GM23338 (cell line): ENCODE measurements at regions not wholly inside any gene's neighbourhood (a gene's known extent, or its start where the extent isn't known, plus 50 kb on each side); places are given as distances from the start of the nearest gene placed in this dataset.

Experiments used
- ATAC-seq: fragments of 200-7000 bp; cut with Tn5 transposase; 3 replicates; pipeline ENCODE4 v1.9.1; 2020
- DNase-seq: peaks from one replicate; pipeline ENCODE4 v3.0.0-alpha.2; 2015; ENCODE audit warnings: low spot score
- H2AFZ ChIP-seq: fragments of 200-600 bp; sonication (generic); 2 replicates; pipeline ENCODE4 v1.8.0; 2016; ENCODE audit warnings: antibody characterized with exemption, mild to moderate bottlenecking, moderate library complexity
- H3F3A ChIP-seq: fragments of 200-600 bp; sonication (generic); replicated peaks from 2 replicates; pipeline ENCODE4 v1.8.0; 2017; ENCODE audit warnings: antibody characterized with exemption, mixed run types, low read depth
- H3K27ac ChIP-seq: fragments of 200-600 bp; sonication (generic); 2 replicates; pipeline ENCODE4 v1.6.1; 2016; ENCODE audit warnings: low read depth
- H3K27me3 ChIP-seq: fragments of 200-600 bp; sonication (generic); 2 replicates; pipeline ENCODE4 v1.8.0; 2016; ENCODE audit warnings: mild to moderate bottlenecking, mixed run types, moderate library complexity; ENCODE audit not compliant: insufficient read depth
- H3K36me3 ChIP-seq: fragments of 200-600 bp; sonication (generic); 2 replicates; pipeline ENCODE4 v1.8.0; 2016; ENCODE audit warnings: mild to moderate bottlenecking; ENCODE audit not compliant: insufficient read depth
- H3K4me1 ChIP-seq: fragments of 200-600 bp; sonication (generic); 2 replicates; pipeline ENCODE4 v1.8.0; 2016; ENCODE audit warnings: mild to moderate bottlenecking, moderate library complexity; ENCODE audit not compliant: insufficient read depth
- H3K4me2 ChIP-seq: fragments of 200-600 bp; sonication (generic); 2 replicates; pipeline ENCODE4 v1.7.1; 2017; ENCODE audit warnings: mixed run types
- H3K4me3 ChIP-seq: fragments of 200-600 bp; sonication (generic); 2 replicates; pipeline ENCODE4 v1.6.1; 2016; ENCODE audit warnings: mixed run types
- H3K79me2 ChIP-seq: fragments of 200-600 bp; sonication (generic); replicated peaks from 2 replicates; pipeline ENCODE4 v1.8.0; 2017; ENCODE audit warnings: mild to moderate bottlenecking; ENCODE audit not compliant: insufficient read depth
- H3K9me2 ChIP-seq: fragments of 200-600 bp; sonication (generic); 2 replicates; pipeline ENCODE4 v1.8.0; 2017; ENCODE audit not compliant: insufficient read depth
- H4K20me1 ChIP-seq: fragments of 200-600 bp; sonication (generic); replicated peaks from 2 replicates; pipeline ENCODE4 v1.8.0; 2017; ENCODE audit warnings: mild to moderate bottlenecking; ENCODE audit not compliant: insufficient read depth
- H3K27ac Mint-ChIP-seq: 2 replicates; pipeline ENCODE4 v1.8.0; 2020; ENCODE audit warnings: inconsistent platforms, mild to moderate bottlenecking, moderate library complexity, mixed read lengths
- H3K27me3 Mint-ChIP-seq: 3 replicates; pipeline ENCODE4 v1.8.0; 2022; ENCODE audit warnings: low read depth, mild to moderate bottlenecking, moderate library complexity, mixed read lengths, inconsistent platforms; ENCODE audit not compliant: insufficient read depth, poor library complexity
- H3K36me3 Mint-ChIP-seq: 3 replicates; pipeline ENCODE4 v1.8.0; 2021; ENCODE audit warnings: low read depth, mild to moderate bottlenecking, inconsistent platforms, moderate library complexity, mixed read lengths
- H3K4me1 Mint-ChIP-seq: 3 replicates; pipeline ENCODE4 v1.8.0; 2020; ENCODE audit warnings: mild to moderate bottlenecking, inconsistent platforms, mixed read lengths
- H3K4me3 Mint-ChIP-seq: 3 replicates; pipeline ENCODE4 v1.8.0; 2021; ENCODE audit warnings: moderate library complexity, mild to moderate bottlenecking, inconsistent platforms, mixed read lengths
- H3K9me3 Mint-ChIP-seq: 3 replicates; pipeline ENCODE4 v1.8.0; 2020; ENCODE audit warnings: moderate library complexity, mild to moderate bottlenecking, inconsistent platforms, mixed read lengths
- CREB1 ChIP-seq: fragments of 250-450 bp; sonication (Bioruptor Pico); IDR thresholded peaks from 2 replicates; pipeline ENCODE4 v1.5.0; 2020; ENCODE audit warnings: low read depth, mild to moderate bottlenecking, moderate library complexity
- CTCF ChIP-seq, 2 experiments: fragments of 200-600 bp in 1 of 2; sonication (generic) in 1 of 2; conservative IDR thresholded peaks; 2 replicates each; pipeline versions ENCODE4 v1.5.1 to v1.6.1; 2016 to 2017; ENCODE audit warnings: antibody characterized with exemption in 2 of 2, low read depth in 2 of 2, mild to moderate bottlenecking in 2 of 2, moderate library complexity in 1 of 2
- EZH2 ChIP-seq: fragments of 200-600 bp; sonication (generic); IDR thresholded peaks from one replicate; pipeline ENCODE4 v1.8.0; 2017; ENCODE audit warnings: antibody characterized with exemption, mild to moderate bottlenecking, low read depth; ENCODE audit not compliant: unreplicated experiment
- EZH2phosphoT487 ChIP-seq: fragments of 200-600 bp; sonication (generic); IDR thresholded peaks from one replicate; pipeline ENCODE4 v1.8.1; 2018; ENCODE audit warnings: antibody characterized with exemption; ENCODE audit not compliant: unreplicated experiment
- JUNB ChIP-seq: IDR thresholded peaks from one replicate; pipeline ENCODE4 v1.6.1; 2016; ENCODE audit warnings: antibody characterized with exemption; ENCODE audit not compliant: unreplicated experiment
- NANOG ChIP-seq: IDR thresholded peaks from 2 replicates; pipeline ENCODE4 v1.6.1; 2016; ENCODE audit warnings: antibody characterized with exemption, borderline replicate concordance
- POLR2AphosphoS5 ChIP-seq: IDR thresholded peaks from 2 replicates; pipeline ENCODE4 v1.6.1; 2016; ENCODE audit warnings: antibody characterized with exemption, low read depth
- REST ChIP-seq: IDR thresholded peaks from one replicate; pipeline ENCODE4 v1.6.1; 2018; ENCODE audit warnings: antibody characterized with exemption; ENCODE audit not compliant: unreplicated experiment
- STAT1 ChIP-seq: IDR thresholded peaks from one replicate; pipeline ENCODE4 v1.6.1; 2016; ENCODE audit warnings: antibody characterized with exemption; ENCODE audit not compliant: unreplicated experiment
- ZNF331 ChIP-seq: fragments of 250-450 bp; sonication (Bioruptor Pico); IDR thresholded peaks from 2 replicates; pipeline ENCODE4 v1.5.0; 2020; ENCODE audit warnings: low read depth, mild to moderate bottlenecking, moderate library complexity
- TF ChIP-seq, protein P1 (sequence below): fragments of 250-450 bp; sonication (Bioruptor Pico); IDR thresholded peaks from 2 replicates; pipeline ENCODE4 v1.5.0; 2020; ENCODE audit warnings: mild to moderate bottlenecking, moderate library complexity
- TF ChIP-seq, protein P2 (sequence below): IDR thresholded peaks from 2 replicates; pipeline ENCODE4 v1.6.1; 2016; ENCODE audit warnings: antibody characterized with exemption

DNA sequence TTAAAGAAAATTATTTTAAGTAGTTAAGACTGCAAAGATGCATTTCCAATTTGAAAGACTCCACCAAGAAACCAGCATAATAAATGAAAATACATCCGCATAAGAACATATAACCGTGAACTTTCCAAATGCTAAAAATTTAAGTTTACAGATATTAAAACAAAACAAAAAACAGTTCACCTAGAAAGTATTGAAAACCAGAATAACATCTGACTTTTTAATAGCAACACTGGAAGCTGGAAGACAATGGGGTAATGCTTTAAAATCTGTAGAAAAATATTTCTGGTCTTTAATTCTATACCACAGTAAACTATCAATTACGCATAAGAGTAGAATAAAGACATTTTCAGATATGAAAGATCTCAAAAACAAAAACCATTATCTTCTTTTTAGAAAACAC lies 79.3 kb upstream of the COL24A1 start (continued):
- TF ChIP-seq EZH2 = no peak
- no peak for TF ChIP-seq JUNB
- TF ChIP-seq STAT1 = no peak
- TF ChIP-seq CREB1 (CRISPR knock-in tag) = no peak

GRCh38 chr1:86233403-86233802 lies 76.8 kb upstream of the COL24A1 start:
- Mint-ChIP-seq H3K36me3 (no peaks in the 10 kb centered on the region), H3K27me3 (no peaks in the 10 kb centered on the region), H3K27ac (peak overlapping the region; percentile 42; the same call in 1 of the 2 replicates), H3K4me1 (no peaks in the 10 kb centered on the region), H3K9me3 (peaks cover 4% of the 10 kb centered on the region; the same call in 1 of the 3 replicates), H3K4me3 (no peak overlapping the region)
- Histone ChIP-seq H4K20me1 (no peaks in the 10 kb centered on the region), H3K79me2 (no peaks in the 10 kb centered on the region), H3K9me2 (no peaks in the 10 kb centered on the region), H3K27me3 (no peaks in the 10 kb centered on the region), H3K36me3 (no peaks in the 10 kb centered on the region), H3F3A (no peaks in the 10 kb centered on the region), H3K4me2 (no peak overlapping the region), H3K4me1 (no peaks in the 10 kb centered on the region), H2AFZ (no peak overlapping the region), H3K4me3 (no peak overlapping the region), H3K27ac (no peak overlapping the region)
- ATAC-seq (no peak), DNase-seq (no peak)
- TF ChIP-seq, protein P1, sequence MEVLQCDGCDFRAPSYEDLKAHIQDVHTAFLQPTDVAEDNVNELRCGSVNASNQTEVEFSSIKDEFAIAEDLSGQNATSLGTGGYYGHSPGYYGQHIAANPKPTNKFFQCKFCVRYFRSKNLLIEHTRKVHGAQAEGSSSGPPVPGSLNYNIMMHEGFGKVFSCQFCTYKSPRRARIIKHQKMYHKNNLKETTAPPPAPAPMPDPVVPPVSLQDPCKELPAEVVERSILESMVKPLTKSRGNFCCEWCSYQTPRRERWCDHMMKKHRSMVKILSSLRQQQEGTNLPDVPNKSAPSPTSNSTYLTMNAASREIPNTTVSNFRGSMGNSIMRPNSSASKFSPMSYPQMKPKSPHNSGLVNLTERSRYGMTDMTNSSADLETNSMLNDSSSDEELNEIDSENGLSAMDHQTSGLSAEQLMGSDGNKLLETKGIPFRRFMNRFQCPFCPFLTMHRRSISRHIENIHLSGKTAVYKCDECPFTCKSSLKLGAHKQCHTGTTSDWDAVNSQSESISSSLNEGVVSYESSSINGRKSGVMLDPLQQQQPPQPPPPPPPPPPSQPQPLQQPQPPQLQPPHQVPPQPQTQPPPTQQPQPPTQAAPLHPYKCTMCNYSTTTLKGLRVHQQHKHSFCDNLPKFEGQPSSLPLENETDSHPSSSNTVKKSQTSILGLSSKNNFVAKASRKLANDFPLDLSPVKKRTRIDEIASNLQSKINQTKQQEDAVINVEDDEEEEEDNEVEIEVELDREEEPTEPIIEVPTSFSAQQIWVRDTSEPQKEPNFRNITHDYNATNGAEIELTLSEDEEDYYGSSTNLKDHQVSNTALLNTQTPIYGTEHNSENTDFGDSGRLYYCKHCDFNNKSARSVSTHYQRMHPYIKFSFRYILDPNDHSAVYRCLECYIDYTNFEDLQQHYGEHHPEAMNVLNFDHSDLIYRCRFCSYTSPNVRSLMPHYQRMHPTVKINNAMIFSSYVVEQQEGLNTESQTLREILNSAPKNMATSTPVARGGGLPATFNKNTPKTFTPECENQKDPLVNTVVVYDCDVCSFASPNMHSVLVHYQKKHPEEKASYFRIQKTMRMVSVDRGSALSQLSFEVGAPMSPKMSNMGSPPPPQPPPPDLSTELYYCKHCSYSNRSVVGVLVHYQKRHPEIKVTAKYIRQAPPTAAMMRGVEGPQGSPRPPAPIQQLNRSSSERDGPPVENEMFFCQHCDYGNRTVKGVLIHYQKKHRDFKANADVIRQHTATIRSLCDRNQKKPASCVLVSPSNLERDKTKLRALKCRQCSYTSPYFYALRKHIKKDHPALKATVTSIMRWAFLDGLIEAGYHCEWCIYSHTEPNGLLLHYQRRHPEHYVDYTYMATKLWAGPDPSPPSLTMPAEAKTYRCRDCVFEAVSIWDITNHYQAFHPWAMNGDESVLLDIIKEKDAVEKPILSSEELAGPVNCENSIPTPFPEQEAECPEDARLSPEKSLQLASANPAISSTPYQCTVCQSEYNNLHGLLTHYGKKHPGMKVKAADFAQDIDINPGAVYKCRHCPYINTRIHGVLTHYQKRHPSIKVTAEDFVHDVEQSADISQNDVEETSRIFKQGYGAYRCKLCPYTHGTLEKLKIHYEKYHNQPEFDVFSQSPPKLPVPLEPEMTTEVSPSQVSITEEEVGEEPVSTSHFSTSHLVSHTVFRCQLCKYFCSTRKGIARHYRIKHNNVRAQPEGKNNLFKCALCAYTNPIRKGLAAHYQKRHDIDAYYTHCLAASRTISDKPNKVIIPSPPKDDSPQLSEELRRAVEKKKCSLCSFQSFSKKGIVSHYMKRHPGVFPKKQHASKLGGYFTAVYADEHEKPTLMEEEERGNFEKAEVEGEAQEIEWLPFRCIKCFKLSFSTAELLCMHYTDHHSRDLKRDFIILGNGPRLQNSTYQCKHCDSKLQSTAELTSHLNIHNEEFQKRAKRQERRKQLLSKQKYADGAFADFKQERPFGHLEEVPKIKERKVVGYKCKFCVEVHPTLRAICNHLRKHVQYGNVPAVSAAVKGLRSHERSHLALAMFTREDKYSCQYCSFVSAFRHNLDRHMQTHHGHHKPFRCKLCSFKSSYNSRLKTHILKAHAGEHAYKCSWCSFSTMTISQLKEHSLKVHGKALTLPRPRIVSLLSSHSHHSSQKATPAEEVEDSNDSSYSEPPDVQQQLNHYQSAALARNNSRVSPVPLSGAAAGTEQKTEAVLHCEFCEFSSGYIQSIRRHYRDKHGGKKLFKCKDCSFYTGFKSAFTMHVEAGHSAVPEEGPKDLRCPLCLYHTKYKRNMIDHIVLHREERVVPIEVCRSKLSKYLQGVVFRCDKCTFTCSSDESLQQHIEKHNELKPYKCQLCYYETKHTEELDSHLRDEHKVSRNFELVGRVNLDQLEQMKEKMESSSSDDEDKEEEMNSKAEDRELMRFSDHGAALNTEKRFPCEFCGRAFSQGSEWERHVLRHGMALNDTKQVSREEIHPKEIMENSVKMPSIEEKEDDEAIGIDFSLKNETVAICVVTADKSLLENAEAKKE = no peak
- TF ChIP-seq ZNF331 = no peak
- TF ChIP-seq CREB1 (CRISPR knock-in tag) = no peak
- TF ChIP-seq STAT1 = no peak
- no peak for TF ChIP-seq NANOG
- no peak for TF ChIP-seq JUNB
- no peak for TF ChIP-seq EZH2phosphoT487
- TF ChIP-seq, protein P2, sequence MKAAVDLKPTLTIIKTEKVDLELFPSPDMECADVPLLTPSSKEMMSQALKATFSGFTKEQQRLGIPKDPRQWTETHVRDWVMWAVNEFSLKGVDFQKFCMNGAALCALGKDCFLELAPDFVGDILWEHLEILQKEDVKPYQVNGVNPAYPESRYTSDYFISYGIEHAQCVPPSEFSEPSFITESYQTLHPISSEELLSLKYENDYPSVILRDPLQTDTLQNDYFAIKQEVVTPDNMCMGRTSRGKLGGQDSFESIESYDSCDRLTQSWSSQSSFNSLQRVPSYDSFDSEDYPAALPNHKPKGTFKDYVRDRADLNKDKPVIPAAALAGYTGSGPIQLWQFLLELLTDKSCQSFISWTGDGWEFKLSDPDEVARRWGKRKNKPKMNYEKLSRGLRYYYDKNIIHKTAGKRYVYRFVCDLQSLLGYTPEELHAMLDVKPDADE = no peak
- no peak for TF ChIP-seq POLR2AphosphoS5
- TF ChIP-seq REST = no peak
- no peak for TF ChIP-seq CTCF (conservative IDR thresholded peaks at IDR 0.05; ENCODE audit: low read depth in 2 of 2)
- no peak for TF ChIP-seq EZH2
